ENCODE measurements at regions not wholly inside any gene's neighbourhood (a gene's known extent, or its start where the extent isn't known, plus 50 kb on each side); places are given as distances from the start of the nearest gene placed in this dataset.

DNA sequence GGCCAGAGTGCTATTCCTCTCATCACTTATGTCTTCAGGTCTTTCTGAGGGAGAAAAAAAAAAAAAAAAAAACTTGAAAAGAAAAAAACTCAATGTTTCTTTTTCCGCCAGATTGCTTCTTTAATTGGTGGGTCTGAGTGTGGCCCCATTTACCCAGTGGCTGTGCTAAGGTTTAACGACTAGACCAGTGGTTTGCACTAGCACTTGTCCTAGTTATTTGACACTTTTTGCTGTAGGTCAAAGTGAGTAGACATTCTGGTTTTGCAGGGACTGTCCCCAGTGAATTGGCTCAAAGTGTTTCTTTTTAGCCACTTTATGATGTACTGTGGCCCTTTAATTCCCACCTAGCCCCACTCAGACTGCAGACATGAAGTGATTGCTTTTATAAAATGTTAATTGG is 273.3 kb downstream of the PTEN start:
- no peak overlapping the region for H3K4me3 Mint-ChIP-seq (ENCODE audit: unreplicated experiment)
- Histone ChIP-seq H3K4me1 (no peaks in the 10 kb centered on the region), H3K27me3 (replicated peaks; ENCODE audit: control insufficient read depth, insufficient read depth, low read length) (no peaks in the 10 kb centered on the region), H3K9me3 (no peaks in the 10 kb centered on the region), H3K36me3 (ENCODE audit: control insufficient read depth, insufficient read depth, low read length) (no peaks in the 10 kb centered on the region), H3K4me3 (ENCODE audit: low read depth, low read length) (no peak overlapping the region)
- ChIA-PET CTCF (no interaction called here), POLR2A (no interaction called here)
- no peaks in the 10 kb centered on the region for H3K27me3 Mint-ChIP-seq (ENCODE audit: insufficient read depth, unreplicated experiment)
- H3K27ac Mint-ChIP-seq (ENCODE audit: unreplicated experiment), result no peak overlapping the region
- no peaks in the 10 kb centered on the region for H3K36me3 Mint-ChIP-seq (ENCODE audit: insufficient read depth, unreplicated experiment)
- no peak for TF ChIP-seq CTCF (IDR thresholded peaks at IDR 0.05; ENCODE audit: insufficient read depth in 1 of 2, low read depth in 1 of 2, low read length in 1 of 2, severe bottlenecking in 1 of 2, unreplicated experiment in 1 of 2)
- H3K4me1 Mint-ChIP-seq (ENCODE audit: low read depth, unreplicated experiment), result no peaks in the 10 kb centered on the region
- no TSS peak for BruUV-seq (replicated peaks)
- DNase-seq, result no peak
- intact Hi-C loops (cut with micrococcal nuclease; ENCODE audit: unreplicated experiment), result no loop called here
- peaks cover 4% of the 10 kb centered on the region for H3K9me3 Mint-ChIP-seq (ENCODE audit: unreplicated experiment)

DNA sequence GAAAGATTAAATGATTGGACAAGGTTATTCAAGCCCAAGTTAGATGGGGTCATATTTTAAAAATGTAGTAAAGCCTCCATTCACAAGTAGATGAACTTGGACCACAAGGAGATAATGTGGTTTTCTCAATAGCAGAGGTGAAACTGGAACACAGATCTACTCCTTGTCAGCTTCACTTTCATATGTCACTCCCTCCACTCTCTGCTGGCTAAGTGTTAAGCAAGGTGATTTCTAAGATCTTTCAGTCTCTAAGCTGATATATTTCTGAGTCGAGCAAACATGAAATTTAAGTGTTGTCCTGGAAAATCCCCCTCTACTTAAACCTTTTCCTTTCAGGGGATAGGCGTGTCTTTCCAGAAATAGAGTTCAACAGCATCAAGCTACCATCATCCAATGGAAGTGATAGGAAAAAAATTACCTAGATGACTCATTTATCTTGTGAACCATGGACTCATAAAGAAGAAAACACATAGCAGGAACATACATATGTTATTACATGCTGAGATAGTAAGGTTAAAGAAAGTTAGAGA is 275.0 kb downstream of the PTEN start:
- no peaks in the 10 kb centered on the region for H3K27me3 Mint-ChIP-seq (ENCODE audit: insufficient read depth, unreplicated experiment)
- ChIA-PET POLR2A (no interaction called here), CTCF (no interaction called here)
- no peaks in the 10 kb centered on the region for H3K36me3 Mint-ChIP-seq (ENCODE audit: insufficient read depth, unreplicated experiment)
- no peaks in the 10 kb centered on the region for H3K27me3 ChIP-seq (replicated peaks; ENCODE audit: control insufficient read depth, insufficient read depth, low read length)
- H3K4me1 ChIP-seq, result no peaks in the 10 kb centered on the region
- peaks cover 5% of the 10 kb centered on the region for H3K9me3 ChIP-seq
- intact Hi-C loops (cut with micrococcal nuclease; ENCODE audit: unreplicated experiment), result no loop called here
- no peaks in the 10 kb centered on the region for H3K4me1 Mint-ChIP-seq (ENCODE audit: low read depth, unreplicated experiment)
- no peak overlapping the region for H3K27ac Mint-ChIP-seq (ENCODE audit: unreplicated experiment)
- no peak overlapping the region for H3K4me3 Mint-ChIP-seq (ENCODE audit: unreplicated experiment)
- H3K9me3 Mint-ChIP-seq (ENCODE audit: unreplicated experiment), result peaks cover 21% of the 10 kb centered on the region
- BruUV-seq (replicated peaks), result no TSS peak
- DNase-seq, result no peak
- no peak for TF ChIP-seq CTCF (IDR thresholded peaks at IDR 0.05; ENCODE audit: insufficient read depth in 1 of 2, low read depth in 1 of 2, low read length in 1 of 2, severe bottlenecking in 1 of 2, unreplicated experiment in 1 of 2)
- H3K4me3 ChIP-seq (ENCODE audit: low read depth, low read length), result no peak overlapping the region
- no peaks in the 10 kb centered on the region for H3K36me3 ChIP-seq (ENCODE audit: control insufficient read depth, insufficient read depth, low read length)

DNA sequence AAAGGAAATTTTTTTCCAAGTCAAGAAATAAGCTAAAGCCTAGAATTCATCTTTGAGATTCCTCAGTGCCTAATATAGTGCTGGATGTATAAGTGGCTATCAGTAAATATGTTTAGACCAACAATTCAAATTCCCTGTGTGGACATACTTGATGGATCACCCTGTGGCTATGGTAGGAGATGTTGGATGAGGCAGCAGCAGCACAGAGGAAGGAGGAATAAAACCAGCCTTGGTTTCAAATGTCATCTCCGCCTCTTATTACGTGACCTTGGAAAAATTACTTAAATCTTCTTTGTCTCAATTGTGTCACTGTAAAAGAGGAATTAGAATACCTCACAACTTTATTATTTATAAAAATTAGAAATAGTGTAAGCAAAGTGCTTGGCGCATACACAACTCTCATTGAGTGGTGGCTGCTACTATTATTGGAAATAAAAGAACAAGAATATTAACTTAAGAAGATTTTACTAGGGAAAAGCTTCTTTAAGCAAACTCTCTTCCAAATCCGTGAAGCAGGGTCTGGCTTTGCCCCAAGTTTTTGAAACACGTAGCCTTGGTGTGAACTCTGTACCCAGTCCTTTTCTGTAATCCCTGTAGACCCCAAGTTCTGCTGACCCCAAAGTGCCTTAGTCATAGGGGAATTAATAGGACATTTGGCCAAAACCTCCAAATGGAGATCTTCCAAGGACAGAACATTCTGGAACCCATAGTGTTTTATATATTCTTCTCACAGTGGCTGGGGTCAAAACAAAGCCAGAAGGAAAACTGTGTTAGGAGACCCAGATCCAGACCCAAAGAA is 283.8 kb downstream of the PTEN start:
- no peaks in the 10 kb centered on the region for H3K4me1 ChIP-seq
- no peaks in the 10 kb centered on the region for H3K27me3 ChIP-seq (replicated peaks; ENCODE audit: control insufficient read depth, insufficient read depth, low read length)
- DNase-seq, result no peak
- CTCF ChIA-PET, result no interaction called here
- intact Hi-C loops (cut with micrococcal nuclease; ENCODE audit: unreplicated experiment), result no loop called here
- no peaks in the 10 kb centered on the region for H3K36me3 Mint-ChIP-seq (ENCODE audit: insufficient read depth, unreplicated experiment)
- no peaks in the 10 kb centered on the region for H3K36me3 ChIP-seq (ENCODE audit: control insufficient read depth, insufficient read depth, low read length)
- no peaks in the 10 kb centered on the region for H3K4me1 Mint-ChIP-seq (ENCODE audit: low read depth, unreplicated experiment)
- H3K4me3 ChIP-seq (ENCODE audit: low read depth, low read length), result no peak overlapping the region
- no peak overlapping the region for H3K27ac Mint-ChIP-seq (ENCODE audit: unreplicated experiment)
- H3K4me3 Mint-ChIP-seq (ENCODE audit: unreplicated experiment), result no peak overlapping the region
- H3K27me3 Mint-ChIP-seq (ENCODE audit: insufficient read depth, unreplicated experiment), result no peaks in the 10 kb centered on the region
- no TSS peak for BruUV-seq (replicated peaks)
- POLR2A ChIA-PET, result no interaction called here
- H3K9me3 Mint-ChIP-seq (ENCODE audit: unreplicated experiment), result peaks cover 12% of the 10 kb centered on the region
- peaks cover 2% of the 10 kb centered on the region for H3K9me3 ChIP-seq
- no peak for TF ChIP-seq CTCF (IDR thresholded peaks at IDR 0.05; ENCODE audit: insufficient read depth in 1 of 2, low read depth in 1 of 2, low read length in 1 of 2, severe bottlenecking in 1 of 2, unreplicated experiment in 1 of 2)
